RCC 7860 (cell line): ENCODE measurements at regions not wholly inside any gene's neighbourhood (a gene's known extent, or its start where the extent isn't known, plus 50 kb on each side); places are given as distances from the start of the nearest gene placed in this dataset.

ENCODE experiments used
- DNase-seq: peaks from one replicate; pipeline ENCODE4 v3.0.0-alpha.2; 2015; ENCODE audit warnings: low spot score
- FAIRE-seq: peaks from 2 replicates; lab custom pipeline; 2012; peaks lifted over from hg19 to GRCh38; lab: Jason Lieb, UNC

- no peak for DNase-seq
- no peak for FAIRE-seq
Observed at GRCh38 chr4:54484383-54484782, 173.4 kb upstream of the KIT start.

- FAIRE-seq = peak; percentile 55
- peak; percentile 61 for DNase-seq
Observed at GRCh38 chr4:54487491-54487890, 170.3 kb upstream of the KIT start.

- FAIRE-seq (peak; percentile 72), DNase-seq (peak; percentile 50)
Observed at GRCh38 chr4:54493862-54494261, 163.9 kb upstream of the KIT start.

- no peak for FAIRE-seq
- peak; percentile 37 for DNase-seq
Observed at GRCh38 chr4:54495091-54495490, 162.7 kb upstream of the KIT start.

- DNase-seq = no peak
- no peak for FAIRE-seq
Observed at GRCh38 chr4:54495641-54496040, 162.1 kb upstream of the KIT start.

- FAIRE-seq = no peak
- no peak for DNase-seq
Observed at GRCh38 chr4:54496412-54496811, 161.3 kb upstream of the KIT start.

- no peak for FAIRE-seq
- peak; percentile 66 for DNase-seq
Observed at GRCh38 chr4:54497947-54498346, 159.8 kb upstream of the KIT start.

GRCh38 chr4:54498661-54499111, 159.1 kb upstream of the KIT start:
- DNase-seq (peak; percentile 99), FAIRE-seq (peak; percentile 99)

- FAIRE-seq = peak; percentile 92
- peak; percentile 93 for DNase-seq
Observed at GRCh38 chr4:54499308-54500074, 158.3 kb upstream of the KIT start.

GRCh38 chr4:54505362-54505761, 152.4 kb upstream of the KIT start:
- FAIRE-seq (no peak), DNase-seq (no peak)

- FAIRE-seq = no peak
- DNase-seq = no peak
Observed at GRCh38 chr4:54505996-54506395, 151.8 kb upstream of the KIT start.

GRCh38 chr4:54509057-54509456, 148.7 kb upstream of the KIT start:
- DNase-seq (no peak), FAIRE-seq (no peak)

GRCh38 chr4:54513204-54513603, 144.6 kb upstream of the KIT start:
- DNase-seq = peak; percentile 45
- no peak for FAIRE-seq

- FAIRE-seq = no peak
Observed at GRCh38 chr4:54513741-54514140, 144.0 kb upstream of the KIT start.

GRCh38 chr4:54516556-54517215, 141.1 kb upstream of the KIT start:
- FAIRE-seq = no peak
- no peak for DNase-seq

More at GRCh38 chr4:54513741-54514140, 144.0 kb upstream of the KIT start:
- no peak for DNase-seq

- FAIRE-seq (no peak), DNase-seq (no peak)
Observed at GRCh38 chr4:54517781-54518444, 139.8 kb upstream of the KIT start.

- FAIRE-seq = peak; percentile 80
- DNase-seq = peak; percentile 89
Observed at GRCh38 chr4:54525602-54526001, 132.2 kb upstream of the KIT start.

- FAIRE-seq (no peak), DNase-seq (no peak)
Observed at GRCh38 chr4:54526560-54526959, 131.2 kb upstream of the KIT start.

- FAIRE-seq (no peak), DNase-seq (no peak)
Observed at GRCh38 chr4:54527532-54527931, 130.2 kb upstream of the KIT start.

- FAIRE-seq = no peak
- DNase-seq = no peak
Observed at GRCh38 chr4:54539500-54540029, 118.2 kb upstream of the KIT start.

- DNase-seq (no peak), FAIRE-seq (no peak)
Observed at GRCh38 chr4:54540931-54541330, 116.8 kb upstream of the KIT start.
